K562 (cell line): ENCODE measurements at regions not wholly inside any gene's neighbourhood (a gene's known extent, or its start where the extent isn't known, plus 50 kb on each side); places are given as distances from the start of the nearest gene placed in this dataset.

ENCODE experiments used
- CEBPG ChIP-seq, 3 experiments: fragments of 200-800 bp in 1 of 3; sonication (Bioruptor generic) in 1 of 3; sonication (generic) in 1 of 3; formaldehyde crosslinking in 1 of 3; IDR thresholded peaks in 2 of 3; conservative IDR thresholded peaks in 1 of 3; 2 replicates each; pipeline versions ENCODE4 v1.6.1 to v1.8.0; 2016 to 2022; ENCODE audit warnings: missing compliant biosample characterization in 2 of 3, missing genetic modification characterization in 2 of 3, mild to moderate bottlenecking in 1 of 3, missing genetic modification reagents in 1 of 3
- HDAC2 ChIP-seq: fragments of 450-650 bp; IDR thresholded peaks from 2 replicates; pipeline ENCODE4 v1.6.1; 2016; ENCODE audit warnings: mild to moderate bottlenecking
- NFYB ChIP-seq: IDR thresholded peaks from 2 replicates; pipeline ENCODE4 v1.6.1; 2011; ENCODE audit warnings: mild to moderate bottlenecking, moderate library complexity; ENCODE audit not compliant: insufficient read length; ENCODE audit errors: extremely low read depth
- RBBP5 ChIP-seq: fragments of 200-600 bp; sonication (generic); IDR thresholded peaks from 2 replicates; pipeline ENCODE4 v1.6.1; 2012; ENCODE audit warnings: borderline replicate concordance, mild to moderate bottlenecking, low read length, control low read depth, inconsistent platforms; ENCODE audit not compliant: insufficient read depth, poor library complexity, severe bottlenecking
- ZNF121 ChIP-seq: sonication (generic); formaldehyde crosslinking; conservative IDR thresholded peaks from 2 replicates; pipeline ENCODE4 v1.8.0; 2022; ENCODE audit warnings: missing genetic modification reagents
- TF ChIP-seq, protein P1 (sequence below): fragments of 450-650 bp; IDR thresholded peaks from 2 replicates; pipeline ENCODE4 v1.6.1; 2016
- TF ChIP-seq, protein P2 (sequence below): fragments of 450-650 bp; IDR thresholded peaks from 2 replicates; pipeline ENCODE4 v1.6.1; 2017; ENCODE audit warnings: antibody characterized with exemption

DNA sequence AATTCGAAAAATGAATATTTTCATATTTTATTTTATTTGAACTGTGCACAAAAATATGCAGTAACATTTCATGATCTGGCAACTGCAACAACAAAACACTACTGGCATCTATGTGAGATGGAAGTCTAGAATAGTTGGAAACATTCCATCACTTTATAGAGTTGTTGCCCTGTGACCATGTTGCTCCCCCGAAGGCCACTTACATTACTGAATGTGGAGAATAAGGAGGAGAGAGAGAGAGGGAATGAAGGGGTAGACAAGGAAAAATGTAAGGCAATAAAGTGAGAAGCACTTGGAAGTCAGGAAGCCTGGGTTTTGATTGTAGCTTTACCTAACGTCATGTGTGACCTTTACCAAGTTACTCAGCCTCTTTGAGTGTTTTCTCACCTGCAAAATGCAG, 437.2 kb upstream of the EDIL3 start:
- TF ChIP-seq, protein P1, sequence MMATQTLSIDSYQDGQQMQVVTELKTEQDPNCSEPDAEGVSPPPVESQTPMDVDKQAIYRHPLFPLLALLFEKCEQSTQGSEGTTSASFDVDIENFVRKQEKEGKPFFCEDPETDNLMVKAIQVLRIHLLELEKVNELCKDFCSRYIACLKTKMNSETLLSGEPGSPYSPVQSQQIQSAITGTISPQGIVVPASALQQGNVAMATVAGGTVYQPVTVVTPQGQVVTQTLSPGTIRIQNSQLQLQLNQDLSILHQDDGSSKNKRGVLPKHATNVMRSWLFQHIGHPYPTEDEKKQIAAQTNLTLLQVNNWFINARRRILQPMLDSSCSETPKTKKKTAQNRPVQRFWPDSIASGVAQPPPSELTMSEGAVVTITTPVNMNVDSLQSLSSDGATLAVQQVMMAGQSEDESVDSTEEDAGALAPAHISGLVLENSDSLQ: no peak
- TF ChIP-seq, protein P2, sequence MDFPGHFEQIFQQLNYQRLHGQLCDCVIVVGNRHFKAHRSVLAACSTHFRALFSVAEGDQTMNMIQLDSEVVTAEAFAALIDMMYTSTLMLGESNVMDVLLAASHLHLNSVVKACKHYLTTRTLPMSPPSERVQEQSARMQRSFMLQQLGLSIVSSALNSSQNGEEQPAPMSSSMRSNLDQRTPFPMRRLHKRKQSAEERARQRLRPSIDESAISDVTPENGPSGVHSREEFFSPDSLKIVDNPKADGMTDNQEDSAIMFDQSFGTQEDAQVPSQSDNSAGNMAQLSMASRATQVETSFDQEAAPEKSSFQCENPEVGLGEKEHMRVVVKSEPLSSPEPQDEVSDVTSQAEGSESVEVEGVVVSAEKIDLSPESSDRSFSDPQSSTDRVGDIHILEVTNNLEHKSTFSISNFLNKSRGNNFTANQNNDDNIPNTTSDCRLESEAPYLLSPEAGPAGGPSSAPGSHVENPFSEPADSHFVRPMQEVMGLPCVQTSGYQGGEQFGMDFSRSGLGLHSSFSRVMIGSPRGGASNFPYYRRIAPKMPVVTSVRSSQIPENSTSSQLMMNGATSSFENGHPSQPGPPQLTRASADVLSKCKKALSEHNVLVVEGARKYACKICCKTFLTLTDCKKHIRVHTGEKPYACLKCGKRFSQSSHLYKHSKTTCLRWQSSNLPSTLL: no peak
- TF ChIP-seq RBBP5 (no peak), HDAC2 (no peak), CEBPG (CRISPR knock-in tag; IDR thresholded peaks at IDR 0.05) (no peak), CEBPG (tag; conservative IDR thresholded peaks at IDR 0.05 in 1 of 2, IDR thresholded peaks at IDR 0.05 in 1 of 2) (no peak), ZNF121 (CRISPR knock-in tag) (no peak), NFYB (no peak)
